ENCODE measurements at regions not wholly inside any gene's neighbourhood (a gene's known extent, or its start where the extent isn't known, plus 50 kb on each side); places are given as distances from the start of the nearest gene placed in this dataset.

GRCh38 chr2:147006736-147007141 is 838.1 kb upstream of the ACVR2A start:
- TF ChIP-seq, protein P1, sequence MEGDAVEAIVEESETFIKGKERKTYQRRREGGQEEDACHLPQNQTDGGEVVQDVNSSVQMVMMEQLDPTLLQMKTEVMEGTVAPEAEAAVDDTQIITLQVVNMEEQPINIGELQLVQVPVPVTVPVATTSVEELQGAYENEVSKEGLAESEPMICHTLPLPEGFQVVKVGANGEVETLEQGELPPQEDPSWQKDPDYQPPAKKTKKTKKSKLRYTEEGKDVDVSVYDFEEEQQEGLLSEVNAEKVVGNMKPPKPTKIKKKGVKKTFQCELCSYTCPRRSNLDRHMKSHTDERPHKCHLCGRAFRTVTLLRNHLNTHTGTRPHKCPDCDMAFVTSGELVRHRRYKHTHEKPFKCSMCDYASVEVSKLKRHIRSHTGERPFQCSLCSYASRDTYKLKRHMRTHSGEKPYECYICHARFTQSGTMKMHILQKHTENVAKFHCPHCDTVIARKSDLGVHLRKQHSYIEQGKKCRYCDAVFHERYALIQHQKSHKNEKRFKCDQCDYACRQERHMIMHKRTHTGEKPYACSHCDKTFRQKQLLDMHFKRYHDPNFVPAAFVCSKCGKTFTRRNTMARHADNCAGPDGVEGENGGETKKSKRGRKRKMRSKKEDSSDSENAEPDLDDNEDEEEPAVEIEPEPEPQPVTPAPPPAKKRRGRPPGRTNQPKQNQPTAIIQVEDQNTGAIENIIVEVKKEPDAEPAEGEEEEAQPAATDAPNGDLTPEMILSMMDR (IDR thresholded peaks at IDR 0.05) = no peak
- TF ChIP-seq POLR2A (IDR thresholded peaks at IDR 0.05) = no peak

Measured in suprapubic skin (tissue), 3 donors.